Adrenal gland (tissue), 5 donors: ENCODE measurements at regions not wholly inside any gene's neighbourhood (a gene's known extent, or its start where the extent isn't known, plus 50 kb on each side); places are given as distances from the start of the nearest gene placed in this dataset.

ENCODE experiments used
- CTCF ChIP-seq, 6 experiments: fragments of 450-650 bp in 4 of 6; fragments of 200-600 bp in 2 of 6; sonication (generic) in 1 of 6; IDR thresholded peaks; 1 replicate in 5 of 6; 2 replicates in 1 of 6; pipeline versions ENCODE4 v1.5.1 to v1.8.0; 2016 to 2021; ENCODE audit warnings: antibody characterized with exemption in 6 of 6, mild to moderate bottlenecking in 2 of 6, moderate library complexity in 1 of 6
- POLR2A ChIP-seq, 2 donors: fragments of 450-650 bp; IDR thresholded peaks; one replicate each; pipeline ENCODE4 v1.6.1; 2017; ENCODE audit warnings: antibody characterized with exemption in 2 of 2, mild to moderate bottlenecking in 2 of 2, moderate library complexity in 1 of 2
- donor health status: DM: no; HTN: no; CAD: no.

- no peak for TF ChIP-seq CTCF (IDR thresholded peaks at IDR 0.05)
- TF ChIP-seq POLR2A (IDR thresholded peaks at IDR 0.05): no peak
Observed at GRCh38 chr11:42257534-42257933, 798.1 kb upstream of the LRRC4C start.
